ENCODE measurements at regions not wholly inside any gene's neighbourhood (a gene's known extent, or its start where the extent isn't known, plus 50 kb on each side); places are given as distances from the start of the nearest gene placed in this dataset.

- no peak for TF ChIP-seq KDM1A (IDR thresholded peaks at IDR 0.05; ENCODE audit: borderline replicate concordance, low read length)
Observed at GRCh38 chr2:2719781-2720180, 388.7 kb upstream of the MYT1L start (continued).

- no peaks in the 10 kb centered on the region for H4K20me1 ChIP-seq (replicated peaks in 1 of 2; ENCODE audit: control insufficient read depth in 1 of 2, insufficient read depth in 2 of 2, low read length in 2 of 2)
Observed at GRCh38 chr2:2719015-2719414, 387.9 kb upstream of the MYT1L start.

More at GRCh38 chr2:2719015-2719414, 387.9 kb upstream of the MYT1L start:
- ChIA-PET POLR2A (ENCODE audit: partially characterized antibody) (no interaction called here), CTCF (ENCODE audit: partially characterized antibody) (no interaction called here)
- Histone ChIP-seq H3K4ac (replicated peaks; ENCODE audit: insufficient read length, low read depth, low read length) (no peak overlapping the region), H3K23ac (ENCODE audit: insufficient read length) (no peak overlapping the region), H3K4me2 (ENCODE audit: insufficient read depth in 1 of 2, low read depth in 2 of 2, low read length in 2 of 2) (no peak overlapping the region), H4K91ac (replicated peaks; ENCODE audit: insufficient read length, low read length) (no peak overlapping the region), H3K18ac (ENCODE audit: extremely low read depth, low read length) (no peak overlapping the region), H3K23me2 (ENCODE audit: low read depth, low read length) (no peaks in the 10 kb centered on the region), H3K27ac (ENCODE audit: low read depth, low read length) (no peak overlapping the region), H2BK120ac (replicated peaks; ENCODE audit: low read depth, low read length) (no peak overlapping the region), H3K56ac (replicated peaks; ENCODE audit: insufficient read length, low read depth, low read length) (no peak overlapping the region), H3K4me1 (replicated peaks in 1 of 4; ENCODE audit: control insufficient read depth in 3 of 4, insufficient read depth in 4 of 4, low read length in 3 of 4) (no peaks in the 10 kb centered on the region), H2AK5ac (ENCODE audit: low read depth, low read length) (no peak overlapping the region), H3K9me3 (ENCODE audit: insufficient read depth in 2 of 2, low read depth in 1 of 2, low read length in 1 of 2) (no peaks in the 10 kb centered on the region), H2BK15ac (ENCODE audit: low read length) (no peak overlapping the region), H4K8ac (ENCODE audit: extremely low read depth, insufficient read depth, low read length) (no peak overlapping the region), H2AFZ (ENCODE audit: low read length) (no peak overlapping the region), H2BK20ac (ENCODE audit: low read length) (no peak overlapping the region), H2BK5ac (ENCODE audit: low read depth, low read length) (no peak overlapping the region), H3K27me3 (replicated peaks in 1 of 4; ENCODE audit: control insufficient read depth in 3 of 4, extremely low read depth in 1 of 4, insufficient read depth in 3 of 4, low read length in 3 of 4) (no peaks in the 10 kb centered on the region), H3K79me1 (ENCODE audit: low read depth, low read length) (no peaks in the 10 kb centered on the region), H3K9ac (replicated peaks in 1 of 4; ENCODE audit: extremely low read depth in 1 of 4, low read depth in 3 of 4, low read length in 3 of 4) (no peak overlapping the region), H3K79me2 (ENCODE audit: control insufficient read depth in 1 of 2, insufficient read depth in 2 of 2, low read length in 2 of 2) (no peaks in the 10 kb centered on the region), H2BK12ac (ENCODE audit: low read depth, low read length) (no peak overlapping the region), H3K36me3 (ENCODE audit: control insufficient read depth in 2 of 4, insufficient read depth in 4 of 4, low read length in 3 of 4) (no peaks in the 10 kb centered on the region), H3K14ac (ENCODE audit: insufficient read length) (no peak overlapping the region), H4K5ac (ENCODE audit: insufficient read length, low read depth, low read length) (no peak overlapping the region), H3K4me3 (ENCODE audit: extremely low read depth in 1 of 4, insufficient read depth in 2 of 4, low read depth in 3 of 4, low read length in 4 of 4) (no peak overlapping the region)
- FAIRE-seq, result no peak
- 90% methylated on average over 6 of the region's 6 CpGs; no CpG with 5 or more reads in 1 of the 2 experiments for WGBS, 2 experiments (ENCODE audit: extremely low coverage in 1 of 2, insufficient coverage in 1 of 2, insufficient read length in 1 of 2, insufficient replicate concordance in 2 of 2, low coverage in 1 of 2, low lambda C conversion rate in 2 of 2, missing lambda C conversion rate in 1 of 2)
- TF ChIP-seq SIX5 (IDR thresholded peaks at IDR 0.05; ENCODE audit: low read depth, low read length), result no peak
- no peak for TF ChIP-seq SAP30 (IDR thresholded peaks at IDR 0.05; ENCODE audit: insufficient read depth, insufficient replicate concordance, low read length)
- no peak for TF ChIP-seq GABPA (IDR thresholded peaks at IDR 0.05; ENCODE audit: borderline replicate concordance, insufficient read depth, low read length)
- DNase-seq (ENCODE audit: low read depth in 1 of 2, low spot score in 2 of 2), result no peak

Data from H1 (cell line).